ENCODE measurements at regions not wholly inside any gene's neighbourhood (a gene's known extent, or its start where the extent isn't known, plus 50 kb on each side); places are given as distances from the start of the nearest gene placed in this dataset.
"Not testable (repeated sequence)": the region's sequence is repeated elsewhere in the genome, so short reads cannot be mapped to it uniquely, and the experiment has no call there.

- TF ChIP-seq, protein P1, sequence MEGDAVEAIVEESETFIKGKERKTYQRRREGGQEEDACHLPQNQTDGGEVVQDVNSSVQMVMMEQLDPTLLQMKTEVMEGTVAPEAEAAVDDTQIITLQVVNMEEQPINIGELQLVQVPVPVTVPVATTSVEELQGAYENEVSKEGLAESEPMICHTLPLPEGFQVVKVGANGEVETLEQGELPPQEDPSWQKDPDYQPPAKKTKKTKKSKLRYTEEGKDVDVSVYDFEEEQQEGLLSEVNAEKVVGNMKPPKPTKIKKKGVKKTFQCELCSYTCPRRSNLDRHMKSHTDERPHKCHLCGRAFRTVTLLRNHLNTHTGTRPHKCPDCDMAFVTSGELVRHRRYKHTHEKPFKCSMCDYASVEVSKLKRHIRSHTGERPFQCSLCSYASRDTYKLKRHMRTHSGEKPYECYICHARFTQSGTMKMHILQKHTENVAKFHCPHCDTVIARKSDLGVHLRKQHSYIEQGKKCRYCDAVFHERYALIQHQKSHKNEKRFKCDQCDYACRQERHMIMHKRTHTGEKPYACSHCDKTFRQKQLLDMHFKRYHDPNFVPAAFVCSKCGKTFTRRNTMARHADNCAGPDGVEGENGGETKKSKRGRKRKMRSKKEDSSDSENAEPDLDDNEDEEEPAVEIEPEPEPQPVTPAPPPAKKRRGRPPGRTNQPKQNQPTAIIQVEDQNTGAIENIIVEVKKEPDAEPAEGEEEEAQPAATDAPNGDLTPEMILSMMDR (conservative IDR thresholded peaks at IDR 0.05) = no peak
- H3K27ac ChIP-seq = no peak overlapping the region
These were observed 89.9 kb upstream of the MTHFD1L start for GRCh38 chr6:150775415-150776203.

- TF ChIP-seq, protein P1 (conservative IDR thresholded peaks at IDR 0.05) = no peak
- no peak overlapping the region for H3K27ac ChIP-seq
These were observed 87.8 kb upstream of the MTHFD1L start for GRCh38 chr6:150777736-150778135.

GRCh38 chr6:150783813-150784212 lies 81.7 kb upstream of the MTHFD1L start:
- TF ChIP-seq, protein P1 (conservative IDR thresholded peaks at IDR 0.05) = no peak
- H3K27ac ChIP-seq = no peak overlapping the region

- TF ChIP-seq, protein P1 (conservative IDR thresholded peaks at IDR 0.05) = no peak
These were observed 78.1 kb upstream of the MTHFD1L start for GRCh38 chr6:150787429-150787828.

GRCh38 chr6:150788089-150788488 lies 77.4 kb upstream of the MTHFD1L start:
- TF ChIP-seq, protein P1 (conservative IDR thresholded peaks at IDR 0.05) = no peak
- H3K27ac ChIP-seq = no peak overlapping the region

More at GRCh38 chr6:150787429-150787828, 78.1 kb upstream of the MTHFD1L start:
- H3K27ac ChIP-seq = no peak overlapping the region

DNA sequence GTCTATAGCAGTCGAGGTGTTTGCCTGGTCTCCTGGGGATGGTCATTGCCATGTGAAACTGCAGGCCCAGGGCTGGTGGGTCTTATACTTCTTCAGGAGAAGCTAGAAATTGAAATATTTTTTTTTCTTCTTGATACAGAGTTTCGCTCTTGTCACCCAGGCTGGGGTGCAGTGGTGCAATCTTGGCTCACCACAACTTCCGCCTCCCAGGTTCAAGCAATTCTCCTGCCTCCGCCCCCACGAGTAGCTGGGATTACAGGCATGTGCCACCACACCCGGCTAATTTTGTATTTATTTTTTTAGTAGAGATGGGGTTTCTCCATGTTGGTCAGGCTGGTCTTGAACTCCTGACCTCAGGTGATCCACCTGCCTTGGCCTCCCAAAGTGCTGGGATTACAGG lies 75.6 kb upstream of the MTHFD1L start:
- H3K27ac ChIP-seq = not testable (repeated sequence)

GRCh38 chr6:150791717-150792116 lies 73.8 kb upstream of the MTHFD1L start:
- no peak overlapping the region for H3K27ac ChIP-seq
- TF ChIP-seq, protein P1 (conservative IDR thresholded peaks at IDR 0.05) = no peak

GRCh38 chr6:150797949-150798348 lies 67.6 kb upstream of the MTHFD1L start:
- H3K27ac ChIP-seq = no peak overlapping the region
- TF ChIP-seq, protein P1 (conservative IDR thresholded peaks at IDR 0.05) = no peak

All from VCaP (cell line).